B cell (primary cell): ENCODE measurements at regions not wholly inside any gene's neighbourhood (a gene's known extent, or its start where the extent isn't known, plus 50 kb on each side); places are given as distances from the start of the nearest gene placed in this dataset.
A peak's percentile ranks its signal among the peaks of the same experiment; 100 is the strongest.

Source experiments
- ATAC-seq: fragments of 200-7000 bp; cut with Tn5 transposase; one replicate; pipeline ENCODE4 v1.10.0; 2021; ENCODE audit warnings: low read depth, mild to moderate bottlenecking, moderate number of reproducible peaks, moderate library complexity
- CTCF ChIA-PET: fragments of 350-600 bp; sonication (Branson Sonifier 250); formaldehyde crosslinking; loops from one replicate; lab custom pipeline; 2021; ENCODE audit warnings: antibody characterized with exemption, inconsistent platforms; lab: Charles Lee
- POLR2A ChIA-PET: fragments of 350-600 bp; sonication (Branson Sonifier 250); formaldehyde crosslinking; loops from one replicate; lab custom pipeline; 2021; ENCODE audit warnings: antibody characterized with exemption; lab: Charles Lee
- DNase-seq: peaks from one replicate; pipeline ENCODE4 v3.0.0; 2013
- H2AFZ ChIP-seq: 2 replicates; pipeline ENCODE4 v1.6.1; 2012; ENCODE audit warnings: mild to moderate bottlenecking, low read depth, low read length; ENCODE audit not compliant: insufficient read depth, poor library complexity, severe bottlenecking
- H3K27ac ChIP-seq, 2 donors: 1 replicate in 1 of 2; 2 replicates in 1 of 2; pipeline ENCODE4 v1.5.1; 2012 to 2013; ENCODE audit warnings: low read length in 2 of 2, mild to moderate bottlenecking in 2 of 2, moderate library complexity in 1 of 2
- H3K27me3 ChIP-seq, 4 experiments: fragments of 200-600 bp in 1 of 4; sonication (generic) in 1 of 4; replicated peaks in 1 of 4; 1 replicate in 2 of 4; 2 replicates in 2 of 4; pipeline versions ENCODE4 v1.6.1 to v1.7.0; 2013 to 2016; ENCODE audit warnings: low read length in 3 of 4, mild to moderate bottlenecking in 2 of 4, mixed read lengths in 1 of 4, moderate library complexity in 1 of 4; ENCODE audit not compliant: insufficient read depth in 4 of 4, control insufficient read depth in 3 of 4; ENCODE audit errors: control extremely low read depth in 1 of 4
- H3K36me3 ChIP-seq, 2 experiments: replicated peaks in 1 of 2; 1 replicate in 1 of 2; 2 replicates in 1 of 2; pipeline versions ENCODE4 v1.6.1 to v1.7.1; 2013; ENCODE audit warnings: low read length in 1 of 2; ENCODE audit not compliant: insufficient read depth in 2 of 2, control insufficient read depth in 1 of 2; ENCODE audit errors: control extremely low read depth in 1 of 2, extremely low read depth in 1 of 2
- H3K4me1 ChIP-seq, 2 donors: fragments of 200-600 bp in 1 of 2; sonication (generic) in 1 of 2; 1 replicate in 1 of 2; 2 replicates in 1 of 2; pipeline versions ENCODE4 v1.5.1 to v1.6.1; 2013 to 2017; ENCODE audit warnings: low read length in 2 of 2; ENCODE audit not compliant: control insufficient read depth in 2 of 2, insufficient read depth in 2 of 2
- H3K4me2 ChIP-seq: replicated peaks from 2 replicates; pipeline ENCODE3; 2012; ENCODE audit warnings: mild to moderate bottlenecking, low read depth, low read length; ENCODE audit not compliant: poor library complexity, severe bottlenecking
- H3K4me3 ChIP-seq, 5 experiments: fragments of 200-600 bp in 1 of 5; sonication (generic) in 1 of 5; 1 replicate in 3 of 5; 2 replicates in 2 of 5; pipeline versions ENCODE4 v1.5.1 to v1.7.0; 2011 to 2016; ENCODE audit warnings: low read length in 4 of 5, mild to moderate bottlenecking in 4 of 5, low read depth in 2 of 5, control low read depth in 1 of 5, moderate library complexity in 1 of 5; ENCODE audit not compliant: insufficient read depth in 1 of 5; ENCODE audit errors: control extremely low read depth in 1 of 5, extremely low read depth in 1 of 5
- H3K79me2 ChIP-seq: fragments of 200-600 bp; sonication (generic); one replicate; pipeline ENCODE4 v1.6.0; 2016; ENCODE audit warnings: low read length; ENCODE audit not compliant: control insufficient read depth, insufficient read depth
- H3K9ac ChIP-seq: fragments of 200-600 bp; sonication (generic); 2 replicates; pipeline ENCODE4 v1.6.1; 2017; ENCODE audit warnings: mild to moderate bottlenecking, low read length, moderate library complexity
- H3K9me3 ChIP-seq, 3 donors: one replicate each; pipeline versions ENCODE4 v1.6.1 to v1.7.1; 2013; ENCODE audit warnings: low read length in 2 of 3; ENCODE audit not compliant: control insufficient read depth in 2 of 3, insufficient read depth in 1 of 3; ENCODE audit errors: control extremely low read depth in 1 of 3
- H4K20me1 ChIP-seq: 2 replicates; pipeline ENCODE4 v1.6.0; 2012; ENCODE audit warnings: mild to moderate bottlenecking, low read length; ENCODE audit not compliant: insufficient read depth, control insufficient read depth, poor library complexity, severe bottlenecking
- H3K27ac Mint-ChIP-seq: one replicate; pipeline ENCODE4 v1.8.0; 2021; ENCODE audit warnings: mixed read lengths
- H3K27me3 Mint-ChIP-seq: one replicate; pipeline ENCODE4 v1.8.0; 2021; ENCODE audit warnings: mixed read lengths
- H3K4me1 Mint-ChIP-seq: one replicate; pipeline ENCODE4 v1.8.0; 2021; ENCODE audit warnings: mixed read lengths
- H3K4me3 Mint-ChIP-seq: one replicate; pipeline ENCODE4 v1.8.0; 2021; ENCODE audit warnings: mixed read lengths
- H3K9me3 Mint-ChIP-seq: one replicate; pipeline ENCODE4 v1.8.0; 2022; ENCODE audit warnings: mixed read lengths; ENCODE audit not compliant: insufficient read depth
- CTCF ChIP-seq: fragments of 200-600 bp; IDR thresholded peaks from one replicate; pipeline ENCODE4 v1.8.0; 2022; ENCODE audit warnings: antibody characterized with exemption, mild to moderate bottlenecking
- EZH2 ChIP-seq: IDR thresholded peaks from 2 replicates; pipeline ENCODE4 v1.6.1; 2012; ENCODE audit warnings: borderline replicate concordance, low read depth, mild to moderate bottlenecking, moderate library complexity, low read length; ENCODE audit not compliant: insufficient read depth, poor library complexity, severe bottlenecking
- WGBS: methylation state at CpG from one replicate; pipeline ENCODE4 v1.1.5; 2013; ENCODE audit warnings: missing lambda C conversion rate; ENCODE audit not compliant: insufficient coverage; 5-methylcytosine and 5-hydroxymethylcytosine counted together
- intact Hi-C: fragments of 100-400 bp; cut with micrococcal nuclease; formaldehyde crosslinking; loops from one replicate; pipeline ENCODE4 v1.10.0; 2022

GRCh38 chr7:379456-380138 is 89.6 kb downstream of the FOXL3 start:
- Mint-ChIP-seq H3K4me3 (peak overlapping the region; percentile 76), H3K27ac (peak overlapping the region; percentile 71), H3K4me1 (peaks cover 29% of the 10 kb centered on the region), H3K27me3 (peaks cover 3% of the 10 kb centered on the region), H3K9me3 (peaks cover 6% of the 10 kb centered on the region)
- no peaks in the 10 kb centered on the region for H4K20me1 ChIP-seq
- ChIA-PET CTCF (no interaction called here), POLR2A (no interaction called here)
- intact Hi-C loops: no loop called here
- peaks cover 0 to 2% (median 0%) of the 10 kb centered on the region in 4 experiments for H3K27me3 ChIP-seq
- WGBS: 26% methylated on average over 45 of the region's 45 CpGs
- peak overlapping the region in 1 of 2 donors; percentile 49 for H3K27ac ChIP-seq
- DNase-seq (peak; percentile 51), ATAC-seq (peak; percentile 42)
- TF ChIP-seq CTCF: no peak
- TF ChIP-seq EZH2: no peak
- peak overlapping the region in 4 of 5 experiments; percentile 49 to 57 (median 52) for H3K4me3 ChIP-seq
- peak overlapping the region; percentile 76 for H2AFZ ChIP-seq
- no peaks in the 10 kb centered on the region for H3K36me3 ChIP-seq
- peak overlapping the region; percentile 90 for H3K4me2 ChIP-seq
- H3K4me1 ChIP-seq: peaks cover 33 to 36% of the 10 kb centered on the region in 2 donors
- H3K79me2 ChIP-seq: no peaks in the 10 kb centered on the region
- H3K9ac ChIP-seq: peak overlapping the region; percentile 61
- H3K9me3 ChIP-seq: peaks cover 0 to 31% (median 13%) of the 10 kb centered on the region in 3 donors

- H3K27me3 ChIP-seq: peaks cover 0 to 2% (median 0%) of the 10 kb centered on the region in 4 experiments
- H3K9me3 Mint-ChIP-seq: peaks cover 6% of the 10 kb centered on the region
- peak overlapping the region; percentile 76 for H3K4me3 Mint-ChIP-seq
- H3K4me1 ChIP-seq: peaks cover 33 to 36% of the 10 kb centered on the region in 2 donors
- H3K4me1 Mint-ChIP-seq: peaks cover 29% of the 10 kb centered on the region
- H2AFZ ChIP-seq: peak overlapping the region; percentile 76
- ATAC-seq (peak; percentile 60), DNase-seq (peak; percentile 73)
- peak overlapping the region; percentile 71 for H3K27ac Mint-ChIP-seq
- H3K4me2 ChIP-seq: peak overlapping the region; percentile 90
- CTCF ChIA-PET: no interaction called here
- peaks cover 0 to 35% (median 14%) of the 10 kb centered on the region in 3 donors for H3K9me3 ChIP-seq
- H3K27ac ChIP-seq: peak overlapping the region in 1 of 2 donors; percentile 49
- peak overlapping the region in 4 of 5 experiments; percentile 49 to 57 (median 52) for H3K4me3 ChIP-seq
- intact Hi-C loops: no loop called here
- WGBS: 57% methylated on average over 7 of the region's 15 CpGs
- POLR2A ChIA-PET: no interaction called here
- H3K36me3 ChIP-seq: no peaks in the 10 kb centered on the region
- peak overlapping the region; percentile 61 for H3K9ac ChIP-seq
- no peaks in the 10 kb centered on the region for H3K79me2 ChIP-seq
- H4K20me1 ChIP-seq: no peaks in the 10 kb centered on the region
- H3K27me3 Mint-ChIP-seq: peaks cover 3% of the 10 kb centered on the region
- no peak for TF ChIP-seq CTCF
- TF ChIP-seq EZH2: no peak
Observed at GRCh38 chr7:380139-380485, 90.1 kb downstream of the FOXL3 start.
